NCI-H510A treated with DMSO at 0.1 percent for 48 hours (cell line): ENCODE measurements at regions not wholly inside any gene's neighbourhood (a gene's known extent, or its start where the extent isn't known, plus 50 kb on each side); places are given as distances from the start of the nearest gene placed in this dataset.

Source experiments
- DNase-seq: peaks from one replicate; lab custom pipeline; 2025; lab: John Stamatoyannopoulos, UW

- no peak for DNase-seq
Observed at GRCh38 chr4:43243433-43244116, 351.1 kb downstream of the GRXCR1 start.

GRCh38 chr4:43244688-43245382 is 352.3 kb downstream of the GRXCR1 start:
- DNase-seq: no peak

GRCh38 chr4:43251841-43252240 is 359.3 kb downstream of the GRXCR1 start:
- peak; percentile 5 for DNase-seq

GRCh38 chr4:43253541-43253940 is 361.0 kb downstream of the GRXCR1 start:
- no peak for DNase-seq

- DNase-seq: no peak
Observed at GRCh38 chr4:43264730-43265129, 372.2 kb downstream of the GRXCR1 start.

- no peak for DNase-seq
Observed at GRCh38 chr4:43271946-43272345, 379.4 kb downstream of the GRXCR1 start.

- DNase-seq: no peak
Observed at GRCh38 chr4:43274376-43274775, 381.9 kb downstream of the GRXCR1 start.

- DNase-seq: no peak
Observed at GRCh38 chr4:43275779-43276178, 383.3 kb downstream of the GRXCR1 start.

GRCh38 chr4:43276321-43276720 is 383.8 kb downstream of the GRXCR1 start:
- no peak for DNase-seq

- DNase-seq: no peak
Observed at GRCh38 chr4:43277003-43277402, 384.5 kb downstream of the GRXCR1 start.

- no peak for DNase-seq
Observed at GRCh38 chr4:43282534-43282933, 390.0 kb downstream of the GRXCR1 start.

GRCh38 chr4:43286137-43286536 is 393.6 kb downstream of the GRXCR1 start:
- no peak for DNase-seq

- DNase-seq: no peak
Observed at GRCh38 chr4:43296946-43297528, 404.5 kb downstream of the GRXCR1 start.

- DNase-seq: no peak
Observed at GRCh38 chr4:43316813-43317212, 424.3 kb downstream of the GRXCR1 start.

- DNase-seq: no peak
Observed at GRCh38 chr4:43325220-43325967, 432.9 kb downstream of the GRXCR1 start.

GRCh38 chr4:43330288-43330687 is 437.8 kb downstream of the GRXCR1 start:
- no peak for DNase-seq

GRCh38 chr4:43331226-43332051 is 438.9 kb downstream of the GRXCR1 start:
- DNase-seq: no peak

GRCh38 chr4:43332052-43332425 is 439.5 kb downstream of the GRXCR1 start:
- no peak for DNase-seq

GRCh38 chr4:43337707-43338106 is 445.2 kb downstream of the GRXCR1 start:
- no peak for DNase-seq

GRCh38 chr4:43339435-43339834 is 446.9 kb downstream of the GRXCR1 start:
- no peak for DNase-seq

- no peak for DNase-seq
Observed at GRCh38 chr4:43341741-43342140, 449.2 kb downstream of the GRXCR1 start.

GRCh38 chr4:43343298-43343697 is 450.8 kb downstream of the GRXCR1 start:
- no peak for DNase-seq
